HG02970 (cell line): ENCODE measurements at regions not wholly inside any gene's neighbourhood (a gene's known extent, or its start where the extent isn't known, plus 50 kb on each side); places are given as distances from the start of the nearest gene placed in this dataset.

Experiments used
- ATAC-seq: cut with Tn5 transposase; IDR thresholded peaks from one replicate; pipeline ENCODE4 v1.9.1; 2021; ENCODE audit warnings: mild to moderate bottlenecking, moderate library complexity, moderate number of reproducible peaks; ENCODE audit not compliant: unreplicated experiment, low FRiP score

GRCh38 chr7:136053689-136054485, 76.7 kb upstream of the MTPN start:
- no peak for ATAC-seq

- no peak for ATAC-seq
Observed at GRCh38 chr7:136051203-136051928, 74.2 kb upstream of the MTPN start.

DNA sequence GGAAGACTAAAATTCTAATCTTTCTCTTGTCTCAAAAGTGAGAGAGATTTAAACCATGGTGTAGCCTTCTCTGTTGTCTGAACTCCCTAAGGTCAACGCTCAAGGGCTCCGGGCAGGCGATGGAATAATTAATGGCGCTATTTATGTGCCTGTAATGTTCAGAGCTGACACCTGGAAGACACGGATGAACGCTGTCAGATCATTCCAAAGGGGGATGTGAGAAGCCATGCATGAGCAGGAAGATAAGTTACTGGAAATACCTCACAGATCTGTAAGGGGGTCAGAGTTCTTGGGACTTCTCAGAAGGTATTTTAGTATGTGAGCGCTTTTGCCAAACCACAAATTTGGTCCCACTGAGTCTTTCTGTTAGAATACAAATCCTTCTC, 73.3 kb upstream of the MTPN start:
- no peak for ATAC-seq

- ATAC-seq = no peak
Observed at GRCh38 chr7:136049818-136050461, 72.8 kb upstream of the MTPN start.

GRCh38 chr7:136049117-136049516, 72.0 kb upstream of the MTPN start:
- ATAC-seq = no peak

DNA sequence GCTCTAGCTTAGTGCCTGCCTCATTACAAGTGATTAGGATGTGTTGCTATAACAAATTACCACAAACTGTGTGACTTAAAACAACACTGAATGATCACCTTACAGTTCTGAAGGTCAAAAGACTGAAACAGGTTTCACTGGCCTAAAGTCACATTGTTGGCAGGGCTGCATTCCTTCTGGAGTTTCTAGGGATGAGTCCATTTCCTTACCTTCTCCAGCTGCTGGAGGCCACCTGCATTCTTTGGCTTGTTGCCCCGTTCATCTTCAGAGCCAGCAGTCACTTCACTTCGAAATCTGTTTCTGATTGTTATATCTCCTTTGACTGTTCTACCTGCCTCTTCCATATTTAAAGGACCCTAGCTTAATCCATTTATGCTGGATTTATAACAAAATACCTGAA, 69.4 kb upstream of the MTPN start:
- ATAC-seq = no peak

GRCh38 chr7:136045992-136046391, 68.8 kb upstream of the MTPN start:
- ATAC-seq = no peak

DNA sequence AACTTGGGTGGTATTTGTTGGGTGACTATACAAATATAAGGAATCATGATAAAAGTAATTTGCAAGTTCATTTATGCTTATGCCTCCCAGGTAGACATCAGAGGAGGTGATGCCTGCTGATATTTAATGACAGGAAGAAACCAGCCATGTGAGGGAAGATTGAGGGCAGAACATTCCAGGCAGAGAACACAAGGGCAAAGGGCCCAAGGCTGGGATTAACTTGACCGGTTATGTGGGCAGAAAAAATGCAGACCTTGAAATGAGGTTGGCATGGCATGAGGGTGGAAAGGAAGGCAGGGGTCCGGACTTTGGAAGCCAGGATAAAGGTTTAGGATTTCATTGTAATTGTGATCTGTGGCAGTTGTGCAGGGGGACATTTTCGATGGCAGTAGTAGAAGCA, 68.0 kb upstream of the MTPN start:
- no peak for ATAC-seq

GRCh38 chr7:136039577-136040345, 62.6 kb upstream of the MTPN start:
- ATAC-seq = no peak

- ATAC-seq = no peak
Observed at GRCh38 chr7:136036336-136036735, 59.2 kb upstream of the MTPN start.

GRCh38 chr7:136034132-136034531, 57.0 kb upstream of the MTPN start:
- no peak for ATAC-seq

GRCh38 chr7:136033413-136034031, 56.4 kb upstream of the MTPN start:
- no peak for ATAC-seq

DNA sequence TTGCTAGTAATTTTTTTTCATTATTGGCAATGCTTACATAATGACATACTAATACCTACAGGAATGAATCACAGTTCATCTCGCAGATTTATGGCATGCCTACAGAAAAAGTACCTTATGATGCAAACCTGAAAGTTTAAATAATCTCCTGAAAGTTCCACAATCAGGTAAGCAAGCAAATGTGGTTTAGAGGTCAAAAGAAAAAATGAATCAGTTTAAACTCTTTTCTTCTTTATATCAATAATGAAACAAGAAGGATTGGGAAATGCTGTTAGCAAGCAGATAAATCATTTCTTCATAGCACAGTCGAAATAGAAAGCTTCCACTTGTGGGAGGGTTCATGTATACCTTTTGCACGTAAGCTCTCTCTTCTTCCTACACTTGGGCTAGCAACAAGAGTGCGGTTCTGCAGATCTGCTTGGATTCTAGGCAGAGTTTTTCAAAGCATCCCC, 53.7 kb upstream of the MTPN start:
- peak; percentile 84 for ATAC-seq

- ATAC-seq = no peak
Observed at GRCh38 chr7:136030330-136030729, 53.2 kb upstream of the MTPN start.

- no peak for ATAC-seq
Observed at GRCh38 chr7:136027160-136027559, 50.0 kb upstream of the MTPN start.
